ENCODE measurements at regions not wholly inside any gene's neighbourhood (a gene's known extent, or its start where the extent isn't known, plus 50 kb on each side); places are given as distances from the start of the nearest gene placed in this dataset.
"Not testable (repeated sequence)": the region's sequence is repeated elsewhere in the genome, so short reads cannot be mapped to it uniquely, and the experiment has no call there.

- Histone ChIP-seq H3K9me3 (no peaks in the 10 kb centered on the region), H3K4me3 (ENCODE audit: low read depth in 1 of 2, low read length in 1 of 2) (no peak overlapping the region), H3K27ac (no peak overlapping the region), H3K27me3 (no peaks in the 10 kb centered on the region), H3K4me1 (ENCODE audit: control insufficient read depth in 1 of 2, insufficient read depth in 1 of 2, low read depth in 1 of 2, low read length in 1 of 2) (no peaks in the 10 kb centered on the region), H3K36me3 (no peaks in the 10 kb centered on the region)
- TF ChIP-seq CTCF (IDR thresholded peaks at IDR 0.05) = no peak
Measured at GRCh38 chr5:90326995-90327394, 82.6 kb downstream of the CETN3 start.

- Histone ChIP-seq H3K36me3 (no peaks in the 10 kb centered on the region), H3K4me3 (ENCODE audit: low read depth in 1 of 2, low read length in 1 of 2) (no peak overlapping the region), H3K9me3 (no peaks in the 10 kb centered on the region), H3K27me3 (no peaks in the 10 kb centered on the region), H3K27ac (no peak overlapping the region), H3K4me1 (ENCODE audit: control insufficient read depth in 1 of 2, insufficient read depth in 1 of 2, low read depth in 1 of 2, low read length in 1 of 2) (no peaks in the 10 kb centered on the region)
- no peak for TF ChIP-seq CTCF (IDR thresholded peaks at IDR 0.05)
Measured at GRCh38 chr5:90325093-90325492, 84.5 kb downstream of the CETN3 start.

- not testable (repeated sequence) for H3K36me3 ChIP-seq; H3K27me3 ChIP-seq; H3K4me3 ChIP-seq (ENCODE audit: low read depth in 1 of 2, low read length in 1 of 2); H3K4me1 ChIP-seq (ENCODE audit: control insufficient read depth in 1 of 2, insufficient read depth in 1 of 2, low read depth in 1 of 2, low read length in 1 of 2); H3K9me3 ChIP-seq; H3K27ac ChIP-seq
Measured at GRCh38 chr5:90320348-90320747, 89.2 kb downstream of the CETN3 start.

GRCh38 chr5:90312027-90312426 lies 97.5 kb downstream of the CETN3 start:
- Histone ChIP-seq H3K36me3 (no peaks in the 10 kb centered on the region), H3K4me3 (ENCODE audit: low read depth in 1 of 2, low read length in 1 of 2) (no peak overlapping the region), H3K27me3 (no peaks in the 10 kb centered on the region), H3K9me3 (no peaks in the 10 kb centered on the region), H3K4me1 (ENCODE audit: control insufficient read depth in 1 of 2, insufficient read depth in 1 of 2, low read depth in 1 of 2, low read length in 1 of 2) (no peaks in the 10 kb centered on the region), H3K27ac (no peak overlapping the region)
- no peak for TF ChIP-seq CTCF (IDR thresholded peaks at IDR 0.05)

GRCh38 chr5:90311401-90311800 lies 98.2 kb downstream of the CETN3 start:
- Histone ChIP-seq H3K9me3 (no peaks in the 10 kb centered on the region), H3K4me1 (ENCODE audit: control insufficient read depth in 1 of 2, insufficient read depth in 1 of 2, low read depth in 1 of 2, low read length in 1 of 2) (no peaks in the 10 kb centered on the region), H3K36me3 (no peaks in the 10 kb centered on the region), H3K27me3 (no peaks in the 10 kb centered on the region), H3K4me3 (ENCODE audit: low read depth in 1 of 2, low read length in 1 of 2) (no peak overlapping the region), H3K27ac (no peak overlapping the region)
- TF ChIP-seq CTCF (IDR thresholded peaks at IDR 0.05) = no peak

- H3K9me3 ChIP-seq = no peaks in the 10 kb centered on the region
- H3K4me3 ChIP-seq (ENCODE audit: low read depth in 1 of 2, low read length in 1 of 2) = no peak overlapping the region
- H3K36me3 ChIP-seq = no peaks in the 10 kb centered on the region
- no peak for TF ChIP-seq CTCF (IDR thresholded peaks at IDR 0.05)
- no peaks in the 10 kb centered on the region for H3K27me3 ChIP-seq
- no peak overlapping the region for H3K27ac ChIP-seq
- no peaks in the 10 kb centered on the region for H3K4me1 ChIP-seq (ENCODE audit: control insufficient read depth in 1 of 2, insufficient read depth in 1 of 2, low read depth in 1 of 2, low read length in 1 of 2)
Measured at GRCh38 chr5:90308787-90309585, 100.6 kb downstream of the CETN3 start.

Measured in neutrophil (primary cell).